Keratinocyte (primary cell): ENCODE measurements at regions not wholly inside any gene's neighbourhood (a gene's known extent, or its start where the extent isn't known, plus 50 kb on each side); places are given as distances from the start of the nearest gene placed in this dataset.
A peak's percentile ranks its signal among the peaks of the same experiment; 100 is the strongest.

Experiments used
- DNase-seq: peaks from one replicate; pipeline ENCODE4 v3.0.0-alpha.2; 2011; ENCODE audit warnings: low read depth, missing footprints, low spot score
- FAIRE-seq: peaks from 2 replicates; lab custom pipeline; 2011; peaks lifted over from hg19 to GRCh38; lab: Jason Lieb, UNC
- H2AFZ ChIP-seq: 2 replicates; pipeline ENCODE4 v1.6.0; 2012; ENCODE audit warnings: low read length, control low read depth, inconsistent platforms; ENCODE audit not compliant: control insufficient read depth
- H3K27ac ChIP-seq: 2 replicates; pipeline ENCODE4 v1.5.1; 2011; ENCODE audit warnings: low read length; ENCODE audit not compliant: control insufficient read depth, insufficient read depth
- H3K27me3 ChIP-seq: 3 replicates; pipeline ENCODE4 v1.6.0; 2011; ENCODE audit warnings: low read length; ENCODE audit not compliant: control insufficient read depth, insufficient read depth; ENCODE audit errors: extremely low read depth
- H3K36me3 ChIP-seq, 2 experiments: 2 replicates in 1 of 2; 3 replicates in 1 of 2; pipeline ENCODE4 v1.5.1; 2011; ENCODE audit warnings: low read length in 2 of 2, mild to moderate bottlenecking in 1 of 2; ENCODE audit not compliant: control insufficient read depth in 2 of 2, insufficient read depth in 2 of 2; ENCODE audit errors: extremely low read depth in 1 of 2
- H3K4me1 ChIP-seq: 3 replicates; pipeline ENCODE4 v1.5.1; 2011; ENCODE audit warnings: low read length; ENCODE audit not compliant: control insufficient read depth, insufficient read depth; ENCODE audit errors: extremely low read depth
- H3K4me2 ChIP-seq: 3 replicates; pipeline ENCODE4 v1.6.0; 2011; ENCODE audit warnings: low read depth, low read length; ENCODE audit not compliant: control insufficient read depth, insufficient read depth; ENCODE audit errors: extremely low read depth
- H3K4me3 ChIP-seq, 3 experiments: fragments of 200-600 bp in 1 of 3; sonication (generic) in 1 of 3; 2 replicates in 2 of 3; 3 replicates in 1 of 3; pipeline ENCODE4 v1.5.1; 2011 to 2016; ENCODE audit warnings: low read length in 3 of 3, mild to moderate bottlenecking in 3 of 3, control low read depth in 2 of 3, inconsistent platforms in 1 of 3, low read depth in 1 of 3, mixed read lengths in 1 of 3, mixed run types in 1 of 3, moderate library complexity in 1 of 3; ENCODE audit not compliant: control insufficient read depth in 2 of 3, insufficient read depth in 2 of 3; ENCODE audit errors: extremely low read depth in 1 of 3
- H3K79me2 ChIP-seq: 2 replicates; pipeline ENCODE4 v1.6.0; 2012; ENCODE audit warnings: low read length; ENCODE audit not compliant: control insufficient read depth, insufficient read depth
- H3K9ac ChIP-seq: 3 replicates; pipeline ENCODE4 v1.6.0; 2011; ENCODE audit warnings: low read length; ENCODE audit not compliant: control insufficient read depth, insufficient read depth; ENCODE audit errors: extremely low read depth
- H3K9me1 ChIP-seq: 3 replicates; pipeline ENCODE4 v1.6.0; 2011; ENCODE audit warnings: low read length; ENCODE audit not compliant: control insufficient read depth, insufficient read depth; ENCODE audit errors: extremely low read depth
- H3K9me3 ChIP-seq: 2 replicates; pipeline ENCODE4 v1.5.1; 2012; ENCODE audit warnings: low read depth, low read length; ENCODE audit not compliant: control insufficient read depth
- H4K20me1 ChIP-seq: 3 replicates; pipeline ENCODE4 v1.6.0; 2011; ENCODE audit warnings: low read length; ENCODE audit not compliant: control insufficient read depth, insufficient read depth; ENCODE audit errors: extremely low read depth
- CTCF ChIP-seq, 3 experiments: IDR thresholded peaks in 1 of 3; conservative IDR thresholded peaks in 1 of 3; optimal IDR thresholded peaks in 1 of 3; 2 replicates in 2 of 3; 3 replicates in 1 of 3; pipeline versions ENCODE3 to v1.5.1; 2011; ENCODE audit warnings: low read length in 3 of 3, mild to moderate bottlenecking in 3 of 3, moderate library complexity in 2 of 3, control low read depth in 1 of 3, inconsistent platforms in 1 of 3; ENCODE audit not compliant: insufficient read depth in 2 of 3; ENCODE audit errors: extremely low read depth in 1 of 3
- EZH2 ChIP-seq: IDR thresholded peaks from one replicate; pipeline ENCODE4 v1.6.1; 2012; ENCODE audit warnings: inconsistent platforms, mild to moderate bottlenecking, low read length, moderate library complexity
- dilution Hi-C: fragments of 300-500 bp; cut with MboI; formaldehyde crosslinking; loops from one replicate; pipeline ENCODE4 v1.7.0; 2020; ENCODE audit warnings: low sequenced_read_pairs; ENCODE audit not compliant: extremely low pct_ligation_motif_present

- Histone ChIP-seq H3K4me1 (peaks cover 16% of the 10 kb centered on the region), H3K27me3 (no peaks in the 10 kb centered on the region), H4K20me1 (no peaks in the 10 kb centered on the region), H3K9ac (no peak overlapping the region), H3K4me3 (no peak overlapping the region), H3K27ac (no peak overlapping the region), H3K4me2 (no peak overlapping the region), H3K79me2 (no peaks in the 10 kb centered on the region), H3K36me3 (no peaks in the 10 kb centered on the region), H3K9me3 (no peaks in the 10 kb centered on the region), H3K9me1 (no peaks in the 10 kb centered on the region), H2AFZ (no peak overlapping the region)
- FAIRE-seq (no peak), DNase-seq (no peak)
- no peak for TF ChIP-seq CTCF (optimal IDR thresholded peaks at IDR 0.05 in 1 of 3, IDR thresholded peaks at IDR 0.05 in 1 of 3, conservative IDR thresholded peaks at IDR 0.05 in 1 of 3; ENCODE audit: extremely low read depth in 1 of 3, insufficient read depth in 2 of 3, low read length in 3 of 3)
- dilution Hi-C loops = no loop called here
Measured at GRCh38 chr18:55794288-55795052, 206.5 kb upstream of the TCF4 start.

GRCh38 chr18:55790296-55790695, 202.3 kb upstream of the TCF4 start:
- H3K27ac ChIP-seq = peak overlapping the region; percentile 58
- no peaks in the 10 kb centered on the region for H3K27me3 ChIP-seq
- DNase-seq = peak; percentile 28

More at GRCh38 chr18:55790296-55790695, 202.3 kb upstream of the TCF4 start:
- H3K4me1 ChIP-seq = peaks cover 20% of the 10 kb centered on the region
- H3K9me3 ChIP-seq = no peaks in the 10 kb centered on the region
- no peak for TF ChIP-seq EZH2
- TF ChIP-seq CTCF (optimal IDR thresholded peaks at IDR 0.05 in 1 of 3, IDR thresholded peaks at IDR 0.05 in 1 of 3, conservative IDR thresholded peaks at IDR 0.05 in 1 of 3; ENCODE audit: extremely low read depth in 1 of 3, insufficient read depth in 2 of 3, low read length in 3 of 3) = no peak
- peak; percentile 61 for FAIRE-seq
- dilution Hi-C loops = no loop called here
- no peak overlapping the region for H3K9ac ChIP-seq
- H4K20me1 ChIP-seq = no peaks in the 10 kb centered on the region
- H3K4me2 ChIP-seq = peak overlapping the region; percentile 76
- H3K4me3 ChIP-seq = peak overlapping the region in 1 of 3 experiments; percentile 18
- H2AFZ ChIP-seq = no peak overlapping the region
- H3K9me1 ChIP-seq = no peaks in the 10 kb centered on the region
- no peaks in the 10 kb centered on the region for H3K79me2 ChIP-seq
- no peaks in the 10 kb centered on the region for H3K36me3 ChIP-seq
